GM12801 (cell line): ENCODE measurements at regions not wholly inside any gene's neighbourhood (a gene's known extent, or its start where the extent isn't known, plus 50 kb on each side); places are given as distances from the start of the nearest gene placed in this dataset.

Experiments used
- CTCF ChIP-seq: IDR thresholded peaks from one replicate; pipeline ENCODE4 v1.5.1; 2011; ENCODE audit warnings: control low read depth; ENCODE audit not compliant: insufficient read length; ENCODE audit errors: extremely low read depth

- no peak for TF ChIP-seq CTCF
These were observed 421.2 kb downstream of the TMEM121 start for GRCh38 chr14:105947599-105947998.

- TF ChIP-seq CTCF = no peak
These were observed 425.0 kb downstream of the TMEM121 start for GRCh38 chr14:105951399-105951798.

GRCh38 chr14:105952222-105952621 lies 425.8 kb downstream of the TMEM121 start:
- no peak for TF ChIP-seq CTCF

GRCh38 chr14:105952826-105953225 lies 426.4 kb downstream of the TMEM121 start:
- TF ChIP-seq CTCF = no peak

GRCh38 chr14:105962532-105962931 lies 436.1 kb downstream of the TMEM121 start:
- no peak for TF ChIP-seq CTCF

GRCh38 chr14:105968291-105968690 lies 441.9 kb downstream of the TMEM121 start:
- TF ChIP-seq CTCF = no peak

GRCh38 chr14:105971593-105972500 lies 445.5 kb downstream of the TMEM121 start:
- TF ChIP-seq CTCF = no peak
